ENCODE measurements at regions not wholly inside any gene's neighbourhood (a gene's known extent, or its start where the extent isn't known, plus 50 kb on each side); places are given as distances from the start of the nearest gene placed in this dataset.

- Histone ChIP-seq H3K4me1 (no peaks in the 10 kb centered on the region), H3K36me3 (ENCODE audit: control insufficient read depth, insufficient read depth, low read length) (no peaks in the 10 kb centered on the region), H3K9me3 (ENCODE audit: control insufficient read depth, low read length) (no peaks in the 10 kb centered on the region), H2AFZ (no peak overlapping the region), H3K79me2 (no peaks in the 10 kb centered on the region), H3K4me3 (ENCODE audit: low read depth, low read length) (no peak overlapping the region), H3K27me3 (ENCODE audit: control insufficient read depth, insufficient read depth, low read length) (no peaks in the 10 kb centered on the region), H3K4me2 (ENCODE audit: low read length) (no peak overlapping the region), H3K9ac (no peak overlapping the region), H3K27ac (no peak overlapping the region)
- TF ChIP-seq CTCF (IDR thresholded peaks at IDR 0.05) = no peak
These were observed 148.2 kb upstream of the MOCS1 start for GRCh38 chr6:40082278-40083043.

- Histone ChIP-seq H3K9me3 (ENCODE audit: control insufficient read depth, low read length) (no peaks in the 10 kb centered on the region), H3K4me3 (ENCODE audit: low read depth, low read length) (no peak overlapping the region), H3K27me3 (ENCODE audit: control insufficient read depth, insufficient read depth, low read length) (no peaks in the 10 kb centered on the region), H3K4me2 (ENCODE audit: low read length) (no peak overlapping the region), H3K79me2 (no peaks in the 10 kb centered on the region), H3K4me1 (no peaks in the 10 kb centered on the region), H3K27ac (no peak overlapping the region), H3K9ac (no peak overlapping the region), H3K36me3 (ENCODE audit: control insufficient read depth, insufficient read depth, low read length) (no peaks in the 10 kb centered on the region), H2AFZ (no peak overlapping the region)
- no peak for TF ChIP-seq CTCF (IDR thresholded peaks at IDR 0.05)
These were observed 143.5 kb upstream of the MOCS1 start for GRCh38 chr6:40077736-40078135.

GRCh38 chr6:40077315-40077714 lies 143.1 kb upstream of the MOCS1 start:
- Histone ChIP-seq H3K27ac (no peak overlapping the region), H3K9ac (no peak overlapping the region), H3K4me3 (ENCODE audit: low read depth, low read length) (no peak overlapping the region), H3K36me3 (ENCODE audit: control insufficient read depth, insufficient read depth, low read length) (no peaks in the 10 kb centered on the region), H3K4me2 (ENCODE audit: low read length) (no peak overlapping the region), H3K27me3 (ENCODE audit: control insufficient read depth, insufficient read depth, low read length) (no peaks in the 10 kb centered on the region), H3K79me2 (no peaks in the 10 kb centered on the region), H3K9me3 (ENCODE audit: control insufficient read depth, low read length) (no peaks in the 10 kb centered on the region), H3K4me1 (no peaks in the 10 kb centered on the region), H2AFZ (no peak overlapping the region)
- no peak for TF ChIP-seq CTCF (IDR thresholded peaks at IDR 0.05)

- no peak overlapping the region for H3K4me2 ChIP-seq (ENCODE audit: low read length)
- H3K79me2 ChIP-seq = no peaks in the 10 kb centered on the region
- no peak overlapping the region for H3K9ac ChIP-seq
- H3K27me3 ChIP-seq (ENCODE audit: control insufficient read depth, insufficient read depth, low read length) = no peaks in the 10 kb centered on the region
- H2AFZ ChIP-seq = no peak overlapping the region
- TF ChIP-seq CTCF (IDR thresholded peaks at IDR 0.05) = no peak
- H3K27ac ChIP-seq = no peak overlapping the region
- H3K9me3 ChIP-seq (ENCODE audit: control insufficient read depth, low read length) = no peaks in the 10 kb centered on the region
- no peak overlapping the region for H3K4me3 ChIP-seq (ENCODE audit: low read depth, low read length)
- no peaks in the 10 kb centered on the region for H3K4me1 ChIP-seq
- no peaks in the 10 kb centered on the region for H3K36me3 ChIP-seq (ENCODE audit: control insufficient read depth, insufficient read depth, low read length)
These were observed 140.9 kb upstream of the MOCS1 start for GRCh38 chr6:40075056-40075590.

Measured in parathyroid adenoma (tissue), 2 donors.